ENCODE measurements at regions not wholly inside any gene's neighbourhood (a gene's known extent, or its start where the extent isn't known, plus 50 kb on each side); places are given as distances from the start of the nearest gene placed in this dataset.

DNA sequence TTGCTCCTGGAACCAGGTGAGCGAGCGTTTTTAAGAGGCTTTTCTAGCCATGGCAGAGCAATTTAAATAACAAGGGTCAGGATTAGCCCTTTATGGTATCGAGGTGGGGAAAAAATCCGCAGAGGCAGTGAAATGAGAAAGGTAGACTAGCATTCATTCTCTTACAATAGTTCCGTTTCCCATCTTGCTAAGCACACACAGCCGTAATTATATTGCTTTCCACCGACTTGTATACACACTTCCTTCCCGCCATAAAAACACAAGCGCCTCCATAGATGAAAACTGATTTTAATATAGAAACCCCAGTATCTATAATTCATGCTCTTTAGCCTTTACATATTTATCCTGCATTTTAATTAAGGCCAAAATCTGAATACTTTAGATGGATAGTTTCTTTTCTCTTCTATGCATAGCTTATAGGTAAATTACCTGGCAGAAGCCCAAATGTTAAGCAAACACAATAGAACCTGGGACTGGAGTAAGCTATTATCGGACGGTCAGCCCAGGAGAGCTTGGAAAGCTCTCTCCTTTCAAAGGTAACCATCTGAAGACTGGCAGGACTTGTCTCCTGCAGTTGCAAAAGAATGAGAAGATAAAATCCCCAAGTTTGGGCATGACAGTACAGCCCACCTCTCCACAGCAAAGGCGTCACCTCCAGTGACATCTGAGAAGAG, 90.9 kb upstream of the MC3R start:
- no peaks in the 10 kb centered on the region for H3K36me3 Mint-ChIP-seq
- no peak overlapping the region for H3K4me3 Mint-ChIP-seq
- no peak overlapping the region for H3K4me3 ChIP-seq (ENCODE audit: low read length)
- no peaks in the 10 kb centered on the region for H3K9me3 ChIP-seq (ENCODE audit: control insufficient read depth in 2 of 3, low read length in 3 of 3)
- no peak for DNase-seq
- no peak overlapping the region for H3K27ac Mint-ChIP-seq
- H3K27me3 ChIP-seq (ENCODE audit: control insufficient read depth in 2 of 2, insufficient read depth in 2 of 2, low read length in 2 of 2): no peaks in the 10 kb centered on the region
- no peak overlapping the region for H3K27ac ChIP-seq (ENCODE audit: low read depth, low read length)
- intact Hi-C loops (cut with micrococcal nuclease): no loop called here
- H3K36me3 ChIP-seq (ENCODE audit: control insufficient read depth in 2 of 3, insufficient read depth in 3 of 3, low read length in 3 of 3): no peaks in the 10 kb centered on the region
- CTCF ChIA-PET: no interaction called here
- no peak for ATAC-seq
- H3K9me3 Mint-ChIP-seq: peaks cover 0 to 7% (median 0%) of the 10 kb centered on the region in 11 donors
- peaks cover 0 to 45% (median 11%) of the 10 kb centered on the region in 5 donors for H3K27me3 Mint-ChIP-seq
- no peaks in the 10 kb centered on the region for H3K4me1 ChIP-seq (ENCODE audit: control insufficient read depth in 2 of 2, insufficient read depth in 2 of 2, low read length in 2 of 2)
- POLR2A ChIA-PET: no interaction called here
- H3K4me1 Mint-ChIP-seq: peaks cover 0 to 3% (median 0%) of the 10 kb centered on the region in 7 donors

GRCh38 chr20:56158489-56158888, 90.0 kb upstream of the MC3R start:
- Mint-ChIP-seq H3K36me3 (no peaks in the 10 kb centered on the region), H3K27ac (no peak overlapping the region), H3K4me1 (peaks cover 0 to 3% (median 0%) of the 10 kb centered on the region in 7 donors), H3K4me3 (no peak overlapping the region), H3K9me3 (peaks cover 0 to 7% (median 0%) of the 10 kb centered on the region in 11 donors), H3K27me3 (peaks cover 0 to 51% (median 12%) of the 10 kb centered on the region in 5 donors)
- Histone ChIP-seq H3K27ac (ENCODE audit: low read depth, low read length) (no peak overlapping the region), H3K4me1 (ENCODE audit: control insufficient read depth in 2 of 2, insufficient read depth in 2 of 2, low read length in 2 of 2) (no peaks in the 10 kb centered on the region), H3K9me3 (ENCODE audit: control insufficient read depth in 2 of 3, low read length in 3 of 3) (no peaks in the 10 kb centered on the region), H3K27me3 (ENCODE audit: control insufficient read depth in 2 of 2, insufficient read depth in 2 of 2, low read length in 2 of 2) (no peaks in the 10 kb centered on the region), H3K36me3 (ENCODE audit: control insufficient read depth in 2 of 3, insufficient read depth in 3 of 3, low read length in 3 of 3) (no peaks in the 10 kb centered on the region), H3K4me3 (ENCODE audit: low read length) (no peak overlapping the region)
- intact Hi-C loops (cut with micrococcal nuclease): no loop called here
- ChIA-PET CTCF (no interaction called here), POLR2A (no interaction called here)
- DNase-seq: no peak
- ATAC-seq: no peak

DNA sequence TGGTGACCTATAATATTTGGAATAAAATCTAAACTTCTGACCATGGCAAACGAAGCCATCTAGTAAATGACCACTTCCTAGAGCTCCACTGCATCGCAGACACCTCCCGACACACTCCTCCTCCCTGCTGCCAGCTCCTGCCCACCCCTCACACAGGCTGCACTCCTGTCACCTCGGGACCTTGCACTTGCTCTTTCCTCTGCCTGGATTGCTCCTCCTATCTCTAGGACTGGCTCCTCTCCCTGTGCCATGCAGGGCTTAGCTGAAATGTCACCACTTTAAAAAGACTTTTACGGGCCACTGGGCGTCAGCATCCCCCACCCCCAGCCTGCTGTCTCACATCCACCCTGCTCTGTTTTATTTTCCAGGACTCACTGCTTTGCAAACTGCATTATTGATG, 87.6 kb upstream of the MC3R start:
- ChIA-PET CTCF (no interaction called here), POLR2A (no interaction called here)
- Mint-ChIP-seq H3K27me3 (peaks cover 0 to 43% (median 12%) of the 10 kb centered on the region in 5 donors), H3K9me3 (peaks cover 0 to 4% (median 0%) of the 10 kb centered on the region in 11 donors), H3K4me3 (no peak overlapping the region), H3K4me1 (no peaks in the 10 kb centered on the region), H3K36me3 (no peaks in the 10 kb centered on the region), H3K27ac (peak overlapping the region in 1 of 9 donors; percentile 11)
- ATAC-seq (no peak), DNase-seq (no peak)
- Histone ChIP-seq H3K4me3 (ENCODE audit: low read length) (no peak overlapping the region), H3K9me3 (ENCODE audit: control insufficient read depth in 2 of 3, low read length in 3 of 3) (peaks cover 0 to 4% (median 0%) of the 10 kb centered on the region in 3 experiments), H3K27me3 (ENCODE audit: control insufficient read depth in 2 of 2, insufficient read depth in 2 of 2, low read length in 2 of 2) (no peaks in the 10 kb centered on the region), H3K4me1 (ENCODE audit: control insufficient read depth in 2 of 2, insufficient read depth in 2 of 2, low read length in 2 of 2) (no peaks in the 10 kb centered on the region), H3K27ac (ENCODE audit: low read depth, low read length) (no peak overlapping the region), H3K36me3 (ENCODE audit: control insufficient read depth in 2 of 3, insufficient read depth in 3 of 3, low read length in 3 of 3) (no peaks in the 10 kb centered on the region)
- intact Hi-C loops (cut with micrococcal nuclease): no loop called here

DNA sequence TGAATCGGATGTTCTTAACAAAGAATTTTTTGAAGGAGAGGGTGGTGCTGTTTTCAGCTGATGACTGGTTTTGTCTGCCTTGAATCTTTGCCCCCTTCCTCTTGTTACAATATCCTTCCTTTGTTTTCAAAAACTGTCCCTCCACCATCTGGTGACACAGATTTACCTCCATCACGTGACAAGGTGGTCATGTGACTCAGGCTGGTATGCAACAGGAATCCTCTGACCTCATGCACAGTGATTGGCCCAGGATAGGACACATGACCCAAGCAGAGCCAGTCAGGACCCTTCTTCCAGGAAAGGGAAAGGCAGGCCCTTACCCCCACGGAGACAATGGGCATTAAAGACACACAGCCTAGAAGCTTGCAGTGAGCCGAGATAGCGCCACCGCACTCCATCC, 84.7 kb upstream of the MC3R start:
- Histone ChIP-seq H3K9me3 (ENCODE audit: control insufficient read depth in 2 of 3, low read length in 3 of 3) (peaks cover 0 to 4% (median 0%) of the 10 kb centered on the region in 3 experiments), H3K27me3 (ENCODE audit: control insufficient read depth in 2 of 2, insufficient read depth in 2 of 2, low read length in 2 of 2) (no peaks in the 10 kb centered on the region), H3K4me3 (ENCODE audit: low read length) (no peak overlapping the region), H3K27ac (ENCODE audit: low read depth, low read length) (no peak overlapping the region), H3K4me1 (ENCODE audit: control insufficient read depth in 2 of 2, insufficient read depth in 2 of 2, low read length in 2 of 2) (no peaks in the 10 kb centered on the region), H3K36me3 (ENCODE audit: control insufficient read depth in 2 of 3, insufficient read depth in 3 of 3, low read length in 3 of 3) (no peaks in the 10 kb centered on the region)
- H3K27ac Mint-ChIP-seq: no peak overlapping the region
- ATAC-seq (no peak), DNase-seq (no peak)
- CTCF ChIA-PET: no interaction called here
- intact Hi-C loops (cut with micrococcal nuclease): no loop called here
- no peak overlapping the region for H3K4me3 Mint-ChIP-seq
- POLR2A ChIA-PET: no interaction called here
- peaks cover 0 to 6% (median 0%) of the 10 kb centered on the region in 11 donors for H3K9me3 Mint-ChIP-seq
- peaks cover 0 to 36% (median 12%) of the 10 kb centered on the region in 5 donors for H3K27me3 Mint-ChIP-seq
- H3K36me3 Mint-ChIP-seq: no peaks in the 10 kb centered on the region
- no peaks in the 10 kb centered on the region for H3K4me1 Mint-ChIP-seq

GRCh38 chr20:56166781-56167465, 81.6 kb upstream of the MC3R start:
- Mint-ChIP-seq H3K27ac (no peak overlapping the region), H3K4me3 (no peak overlapping the region), H3K9me3 (peaks cover 0 to 6% (median 0%) of the 10 kb centered on the region in 11 donors), H3K36me3 (no peaks in the 10 kb centered on the region), H3K4me1 (no peaks in the 10 kb centered on the region), H3K27me3 (peaks cover 0 to 16% (median 13%) of the 10 kb centered on the region in 5 donors)
- Histone ChIP-seq H3K27me3 (ENCODE audit: control insufficient read depth in 2 of 2, insufficient read depth in 2 of 2, low read length in 2 of 2) (no peaks in the 10 kb centered on the region), H3K4me1 (ENCODE audit: control insufficient read depth in 2 of 2, insufficient read depth in 2 of 2, low read length in 2 of 2) (no peaks in the 10 kb centered on the region), H3K4me3 (ENCODE audit: low read length) (no peak overlapping the region), H3K9me3 (ENCODE audit: control insufficient read depth in 2 of 3, low read length in 3 of 3) (peaks cover 0 to 4% (median 0%) of the 10 kb centered on the region in 3 experiments), H3K27ac (ENCODE audit: low read depth, low read length) (no peak overlapping the region), H3K36me3 (ENCODE audit: control insufficient read depth in 2 of 3, insufficient read depth in 3 of 3, low read length in 3 of 3) (no peaks in the 10 kb centered on the region)
- ChIA-PET POLR2A (no interaction called here), CTCF (no interaction called here)
- ATAC-seq (no peak), DNase-seq (no peak)
- intact Hi-C loops (cut with micrococcal nuclease): no loop called here

GRCh38 chr20:56171087-56172012, 77.2 kb upstream of the MC3R start:
- ATAC-seq (no peak), DNase-seq (no peak)
- no peak overlapping the region for H3K27ac ChIP-seq (ENCODE audit: low read depth, low read length)
- no peaks in the 10 kb centered on the region for H3K9me3 ChIP-seq (ENCODE audit: control insufficient read depth in 2 of 3, low read length in 3 of 3)
- CTCF ChIA-PET: no interaction called here
- H3K27ac Mint-ChIP-seq: no peak overlapping the region
- H3K27me3 Mint-ChIP-seq: peaks cover 0 to 9% (median 5%) of the 10 kb centered on the region in 5 donors
- H3K36me3 Mint-ChIP-seq: no peaks in the 10 kb centered on the region
- H3K36me3 ChIP-seq (ENCODE audit: control insufficient read depth in 2 of 3, insufficient read depth in 3 of 3, low read length in 3 of 3): no peaks in the 10 kb centered on the region
- H3K4me3 ChIP-seq (ENCODE audit: low read length): no peak overlapping the region
- H3K4me3 Mint-ChIP-seq: no peak overlapping the region
- intact Hi-C loops (cut with micrococcal nuclease): no loop called here
- no peaks in the 10 kb centered on the region for H3K4me1 Mint-ChIP-seq
- peaks cover 0 to 13% (median 0%) of the 10 kb centered on the region in 11 donors for H3K9me3 Mint-ChIP-seq
- POLR2A ChIA-PET: no interaction called here
- no peaks in the 10 kb centered on the region for H3K4me1 ChIP-seq (ENCODE audit: control insufficient read depth in 2 of 2, insufficient read depth in 2 of 2, low read length in 2 of 2)
- H3K27me3 ChIP-seq (ENCODE audit: control insufficient read depth in 2 of 2, insufficient read depth in 2 of 2, low read length in 2 of 2): no peaks in the 10 kb centered on the region
